Astrocyte of the cerebellum (primary cell): ENCODE measurements at regions not wholly inside any gene's neighbourhood (a gene's known extent, or its start where the extent isn't known, plus 50 kb on each side); places are given as distances from the start of the nearest gene placed in this dataset.
A peak's percentile ranks its signal among the peaks of the same experiment; 100 is the strongest.

ENCODE experiments used
- DNase-seq: peaks from one replicate; pipeline ENCODE4 v3.0.0-alpha.2; 2011; ENCODE audit warnings: low read depth
- H3K4me3 ChIP-seq: 2 replicates; pipeline ENCODE4 v1.5.1; 2011; ENCODE audit warnings: mild to moderate bottlenecking, low read depth, low read length, moderate library complexity
- CTCF ChIP-seq: IDR thresholded peaks from 2 replicates; pipeline ENCODE4 v1.5.1; 2012; ENCODE audit warnings: low read length, low read depth, moderate library complexity, mild to moderate bottlenecking; ENCODE audit errors: missing control alignments
- in situ Hi-C: cut with HindIII; loops from 2 replicates; pipeline ENCODE4 v1.10.0; 2017; ENCODE audit warnings: low sequenced_read_pairs

DNA sequence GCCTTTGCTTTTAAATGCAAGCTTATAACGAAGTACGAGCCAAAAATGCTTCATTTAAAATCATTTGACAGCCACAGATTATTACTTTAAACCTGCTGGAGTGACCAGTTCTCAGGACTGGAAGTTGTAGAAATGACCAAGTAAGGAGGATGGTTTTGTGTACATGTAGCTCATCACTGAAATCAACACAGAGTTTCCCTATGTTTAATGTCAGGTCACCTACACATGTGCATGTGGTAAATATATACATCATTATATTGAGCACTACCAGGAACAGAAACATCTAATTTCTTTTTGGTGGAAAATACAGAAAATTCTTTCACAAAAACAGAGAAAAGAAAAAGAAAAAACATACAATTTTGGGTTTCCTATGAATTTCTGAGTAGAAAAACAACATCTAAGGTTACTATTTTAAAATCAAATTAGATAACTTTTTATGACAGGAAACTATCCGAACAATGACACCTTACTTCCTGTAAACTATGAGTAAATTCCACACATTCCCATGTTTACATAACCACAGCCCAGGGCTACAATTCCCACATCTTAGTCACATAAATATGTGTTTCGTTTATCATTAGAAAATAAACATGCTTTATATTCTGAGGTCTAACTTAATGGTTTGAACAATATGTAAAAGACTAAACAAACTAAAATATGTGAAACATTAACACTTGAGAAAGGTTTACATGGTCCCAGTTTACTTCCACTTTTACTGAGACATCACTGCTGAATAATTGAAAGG is 73.6 kb downstream of the ZNF281 start:
- DNase-seq: peak; percentile 65
- no peak for TF ChIP-seq CTCF
- no peak overlapping the region for H3K4me3 ChIP-seq
- in situ Hi-C loops: no loop called here

DNA sequence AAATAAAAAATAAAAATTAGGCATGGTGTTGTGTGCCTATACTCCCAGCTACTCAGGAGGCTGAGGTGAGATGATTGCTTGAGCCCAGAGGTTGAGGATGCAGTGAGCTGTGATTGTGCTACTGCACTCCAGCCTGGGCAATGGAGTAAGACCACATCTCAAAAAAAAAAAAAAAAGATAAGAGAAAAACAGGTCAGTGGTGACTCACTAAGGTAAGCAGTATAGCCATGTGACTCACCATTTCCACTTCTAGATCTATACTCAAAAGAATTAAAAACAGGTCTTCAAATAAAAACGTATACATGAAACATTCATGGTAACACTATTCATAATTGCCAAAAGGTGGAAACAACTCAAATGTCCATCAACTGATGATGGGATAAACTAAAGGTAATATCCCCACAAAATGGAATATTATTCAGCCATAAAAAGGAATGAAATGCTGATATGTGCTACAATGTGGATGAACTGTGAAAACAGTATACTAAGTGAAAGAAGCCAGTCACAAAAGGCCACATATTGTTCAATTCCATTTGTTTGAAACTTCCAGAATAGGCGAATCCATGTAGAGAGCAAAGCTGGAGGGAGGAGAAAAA is 75.1 kb downstream of the ZNF281 start:
- no peak for DNase-seq
- no peak for TF ChIP-seq CTCF
- H3K4me3 ChIP-seq: no peak overlapping the region
- in situ Hi-C loops: no loop called here

- in situ Hi-C loops: no loop called here
- H3K4me3 ChIP-seq: no peak overlapping the region
- no peak for TF ChIP-seq CTCF
- no peak for DNase-seq
These were observed 76.5 kb downstream of the ZNF281 start for GRCh38 chr1:200333329-200333728.

DNA sequence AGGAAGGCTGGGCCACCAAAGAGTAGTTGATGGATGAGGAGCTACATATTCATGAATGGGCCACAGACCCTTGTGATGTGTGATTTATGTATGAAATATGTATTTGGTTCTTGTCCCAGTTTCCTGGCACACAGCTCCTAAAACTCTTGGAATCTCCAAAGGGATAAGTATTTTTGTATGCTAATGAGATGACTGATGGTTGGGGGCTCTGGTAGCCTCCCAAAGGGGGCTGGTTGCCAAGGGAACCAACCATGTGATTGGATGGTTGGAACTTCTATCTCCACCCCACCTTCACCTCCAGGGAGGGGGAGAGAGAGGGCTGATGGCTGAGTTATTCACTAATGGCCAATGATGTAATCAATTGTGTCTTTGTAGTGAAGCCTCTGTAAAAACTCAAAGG is 77.1 kb downstream of the ZNF281 start:
- in situ Hi-C loops: no loop called here

GRCh38 chr1:200330741-200331428 is 79.0 kb downstream of the ZNF281 start:
- in situ Hi-C loops: no loop called here
- TF ChIP-seq CTCF: no peak

More for the DNA sequence above, 77.1 kb downstream of the ZNF281 start:
- H3K4me3 ChIP-seq: no peak overlapping the region
- no peak for DNase-seq
- TF ChIP-seq CTCF: no peak

GRCh38 chr1:200329208-200329882 is 80.5 kb downstream of the ZNF281 start:
- DNase-seq: no peak
- no peak for TF ChIP-seq CTCF
- H3K4me3 ChIP-seq: no peak overlapping the region
- in situ Hi-C loops: no loop called here

More at GRCh38 chr1:200330741-200331428, 79.0 kb downstream of the ZNF281 start:
- DNase-seq: no peak
- no peak overlapping the region for H3K4me3 ChIP-seq
